NK-92 treated with Interleukin-12 subunit alpha and Interleukin-12 subunit beta, amount 100 ng/mL, for 24 hours (cell line): ENCODE measurements at regions not wholly inside any gene's neighbourhood (a gene's known extent, or its start where the extent isn't known, plus 50 kb on each side); places are given as distances from the start of the nearest gene placed in this dataset.

Experiments used
- DNase-seq: peaks from one replicate; lab custom pipeline; 2025; lab: John Stamatoyannopoulos, UW

GRCh38 chr13:85742355-85742754, 56.9 kb downstream of the SLITRK6 start:
- no peak for DNase-seq

GRCh38 chr13:85741017-85741416, 58.2 kb downstream of the SLITRK6 start:
- DNase-seq, result no peak

- no peak for DNase-seq
These were observed 60.4 kb downstream of the SLITRK6 start for GRCh38 chr13:85738696-85739320.

GRCh38 chr13:85737952-85738351, 61.3 kb downstream of the SLITRK6 start:
- DNase-seq, result no peak

GRCh38 chr13:85729296-85729695, 69.9 kb downstream of the SLITRK6 start:
- DNase-seq, result no peak

- no peak for DNase-seq
These were observed 70.4 kb downstream of the SLITRK6 start for GRCh38 chr13:85728811-85729210.

GRCh38 chr13:85725433-85725832, 73.8 kb downstream of the SLITRK6 start:
- no peak for DNase-seq

- DNase-seq, result no peak
These were observed 74.4 kb downstream of the SLITRK6 start for GRCh38 chr13:85724546-85725432.

GRCh38 chr13:85719749-85720148, 79.5 kb downstream of the SLITRK6 start:
- no peak for DNase-seq

GRCh38 chr13:85717921-85718320, 81.3 kb downstream of the SLITRK6 start:
- DNase-seq, result no peak

- DNase-seq, result no peak
These were observed 88.7 kb downstream of the SLITRK6 start for GRCh38 chr13:85710545-85710944.

GRCh38 chr13:85709721-85710120, 89.5 kb downstream of the SLITRK6 start:
- no peak for DNase-seq

- DNase-seq, result no peak
These were observed 90.1 kb downstream of the SLITRK6 start for GRCh38 chr13:85709072-85709471.

GRCh38 chr13:85700906-85701305, 98.3 kb downstream of the SLITRK6 start:
- no peak for DNase-seq

- no peak for DNase-seq
These were observed 101.0 kb downstream of the SLITRK6 start for GRCh38 chr13:85698256-85698655.

GRCh38 chr13:85694992-85695391, 104.2 kb downstream of the SLITRK6 start:
- DNase-seq, result no peak

GRCh38 chr13:85693889-85694511, 105.2 kb downstream of the SLITRK6 start:
- DNase-seq, result no peak

- DNase-seq, result no peak
These were observed 108.9 kb downstream of the SLITRK6 start for GRCh38 chr13:85690368-85690767.

GRCh38 chr13:85685436-85685835, 113.8 kb downstream of the SLITRK6 start:
- DNase-seq, result no peak

- no peak for DNase-seq
These were observed 123.9 kb downstream of the SLITRK6 start for GRCh38 chr13:85675151-85675907.

GRCh38 chr13:85671336-85671735, 127.9 kb downstream of the SLITRK6 start:
- no peak for DNase-seq

GRCh38 chr13:85666356-85666755, 132.9 kb downstream of the SLITRK6 start:
- no peak for DNase-seq
